Chondrocyte (in vitro differentiated cells): ENCODE measurements at regions not wholly inside any gene's neighbourhood (a gene's known extent, or its start where the extent isn't known, plus 50 kb on each side); places are given as distances from the start of the nearest gene placed in this dataset.

Experiments
- DNase-seq: peaks from one replicate; pipeline ENCODE4 v3.0.0; 2021; ENCODE audit warnings: mixed read lengths, low spot score
- H3K27ac Mint-ChIP-seq: one replicate; pipeline ENCODE4 v1.8.0; 2021; ENCODE audit warnings: mild to moderate bottlenecking, moderate library complexity, mixed read lengths; ENCODE audit not compliant: unreplicated experiment
- H3K27me3 Mint-ChIP-seq: 2 replicates; pipeline ENCODE4 v1.8.0; 2021; ENCODE audit warnings: low read depth, mixed read lengths
- H3K36me3 Mint-ChIP-seq: 2 replicates; pipeline ENCODE4 v1.8.0; 2021; ENCODE audit warnings: low read depth, mixed read lengths
- H3K4me1 Mint-ChIP-seq: 2 replicates; pipeline ENCODE4 v1.8.0; 2021; ENCODE audit warnings: low read depth, mild to moderate bottlenecking, mixed read lengths
- H3K4me3 Mint-ChIP-seq: one replicate; pipeline ENCODE4 v1.8.0; 2021; ENCODE audit warnings: mild to moderate bottlenecking, moderate library complexity, mixed read lengths; ENCODE audit not compliant: unreplicated experiment
- H3K9me3 Mint-ChIP-seq: 2 replicates; pipeline ENCODE4 v1.8.0; 2021; ENCODE audit warnings: low read depth, mixed read lengths
- CTCF ChIP-seq: fragments of 200-600 bp; sonication (generic); IDR thresholded peaks from 2 replicates; pipeline ENCODE4 v1.5.0; 2021; ENCODE audit warnings: antibody characterized with exemption, mild to moderate bottlenecking, moderate library complexity

GRCh38 chr1:81371864-81372263, 428.9 kb upstream of the ADGRL2 start:
- no peak for TF ChIP-seq CTCF
- Mint-ChIP-seq H3K27me3 (no peaks in the 10 kb centered on the region), H3K4me3 (no peak overlapping the region), H3K36me3 (no peaks in the 10 kb centered on the region), H3K27ac (no peak overlapping the region), H3K4me1 (peaks cover under 1% of the 10 kb centered on the region), H3K9me3 (peaks cover 2% of the 10 kb centered on the region)
- no peak for DNase-seq

- Mint-ChIP-seq H3K4me3 (no peak overlapping the region), H3K4me1 (peaks cover 13% of the 10 kb centered on the region), H3K27me3 (no peaks in the 10 kb centered on the region), H3K27ac (no peak overlapping the region), H3K36me3 (no peaks in the 10 kb centered on the region), H3K9me3 (peaks cover 2% of the 10 kb centered on the region)
- no peak for TF ChIP-seq CTCF
- DNase-seq: no peak
Observed at GRCh38 chr1:81369833-81370232, 430.9 kb upstream of the ADGRL2 start.

GRCh38 chr1:81366173-81366572, 434.6 kb upstream of the ADGRL2 start:
- Mint-ChIP-seq H3K36me3 (no peaks in the 10 kb centered on the region), H3K27me3 (no peaks in the 10 kb centered on the region), H3K9me3 (peaks cover 2% of the 10 kb centered on the region), H3K27ac (no peak overlapping the region), H3K4me3 (no peak overlapping the region), H3K4me1 (peaks cover 18% of the 10 kb centered on the region)
- no peak for DNase-seq
- TF ChIP-seq CTCF: no peak

- Mint-ChIP-seq H3K27ac (no peak overlapping the region), H3K27me3 (no peaks in the 10 kb centered on the region), H3K4me1 (peaks cover 18% of the 10 kb centered on the region), H3K9me3 (peaks cover 2% of the 10 kb centered on the region), H3K36me3 (no peaks in the 10 kb centered on the region), H3K4me3 (no peak overlapping the region)
- no peak for TF ChIP-seq CTCF
- no peak for DNase-seq
Observed at GRCh38 chr1:81364088-81364487, 436.6 kb upstream of the ADGRL2 start.

- no peak overlapping the region for H3K4me3 Mint-ChIP-seq
- peaks cover 5% of the 10 kb centered on the region for H3K4me1 Mint-ChIP-seq
- H3K27me3 Mint-ChIP-seq: no peaks in the 10 kb centered on the region
- H3K36me3 Mint-ChIP-seq: no peaks in the 10 kb centered on the region
- no peak for TF ChIP-seq CTCF
- no peak for DNase-seq
- H3K9me3 Mint-ChIP-seq: no peaks in the 10 kb centered on the region
- no peak overlapping the region for H3K27ac Mint-ChIP-seq
Observed at GRCh38 chr1:81358151-81358550, 442.6 kb upstream of the ADGRL2 start.
